AG04449 (cell line): ENCODE measurements at regions not wholly inside any gene's neighbourhood (a gene's known extent, or its start where the extent isn't known, plus 50 kb on each side); places are given as distances from the start of the nearest gene placed in this dataset.

Experiments
- CTCF ChIA-PET: fragments of 350-600 bp; formaldehyde crosslinking; extraction: SDS; loops from one replicate; lab custom pipeline; 2021; ENCODE audit warnings: antibody characterized with exemption; lab: Yijun Ruan, JAX
- POLR2A ChIA-PET: fragments of 400-600, 350-600 bp; formaldehyde crosslinking; extraction: SDS; loops from one replicate; lab custom pipeline; 2020; ENCODE audit warnings: antibody characterized with exemption, inconsistent platforms; lab: Yijun Ruan, JAX
- DNase-seq: peaks from one replicate; pipeline ENCODE4 v3.0.0-alpha.2; 2010; ENCODE audit warnings: low read depth, low spot score
- H3K4me3 ChIP-seq: 2 replicates; pipeline ENCODE4 v1.5.1; 2011; ENCODE audit warnings: low read depth, mild to moderate bottlenecking, control low read depth, low read length
- CTCF ChIP-seq: IDR thresholded peaks from one replicate; pipeline ENCODE4 v1.5.1; 2011; ENCODE audit warnings: mild to moderate bottlenecking, moderate library complexity, low read length, control low read depth, inconsistent platforms; ENCODE audit not compliant: insufficient read depth; ENCODE audit errors: missing control alignments

- no peak for DNase-seq
- H3K4me3 ChIP-seq: no peak overlapping the region
- CTCF ChIA-PET: no interaction called here
- TF ChIP-seq CTCF: no peak
- POLR2A ChIA-PET: no interaction called here
Observed at GRCh38 chr6:21431526-21431925, 162.0 kb upstream of the SOX4 start.

GRCh38 chr6:21436625-21437024 lies 156.9 kb upstream of the SOX4 start:
- POLR2A ChIA-PET: no interaction called here
- CTCF ChIA-PET: no interaction called here
- no peak for DNase-seq
- H3K4me3 ChIP-seq: no peak overlapping the region
- no peak for TF ChIP-seq CTCF

GRCh38 chr6:21437581-21437980 lies 156.0 kb upstream of the SOX4 start:
- no peak for DNase-seq
- no peak overlapping the region for H3K4me3 ChIP-seq
- ChIA-PET CTCF (no interaction called here), POLR2A (no interaction called here)
- TF ChIP-seq CTCF: no peak

GRCh38 chr6:21438237-21438985 lies 155.1 kb upstream of the SOX4 start:
- CTCF ChIA-PET: no interaction called here
- no peak for TF ChIP-seq CTCF
- no peak overlapping the region for H3K4me3 ChIP-seq
- DNase-seq: no peak
- POLR2A ChIA-PET: no interaction called here

- ChIA-PET POLR2A (no interaction called here), CTCF (no interaction called here)
- TF ChIP-seq CTCF: no peak
- no peak for DNase-seq
- H3K4me3 ChIP-seq: no peak overlapping the region
Observed at GRCh38 chr6:21438986-21439352, 154.6 kb upstream of the SOX4 start.

GRCh38 chr6:21441386-21441785 lies 152.2 kb upstream of the SOX4 start:
- POLR2A ChIA-PET: no interaction called here
- CTCF ChIA-PET: no interaction called here
- no peak for TF ChIP-seq CTCF
- no peak for DNase-seq
- no peak overlapping the region for H3K4me3 ChIP-seq
